AG04450 (cell line): ENCODE measurements at regions not wholly inside any gene's neighbourhood (a gene's known extent, or its start where the extent isn't known, plus 50 kb on each side); places are given as distances from the start of the nearest gene placed in this dataset.

ENCODE experiments used
- CTCF ChIA-PET: fragments of 300-600, 350-600 bp; formaldehyde crosslinking; extraction: SDS; loops from one replicate; lab custom pipeline; 2022; ENCODE audit warnings: antibody characterized with exemption, inconsistent platforms; lab: Charles Lee
- POLR2A ChIA-PET: fragments of 350-600 bp; formaldehyde crosslinking; extraction: SDS; loops from one replicate; lab custom pipeline; 2021; ENCODE audit warnings: antibody characterized with exemption, inconsistent platforms; lab: Yijun Ruan, JAX
- DNase-seq: peaks from one replicate; pipeline ENCODE4 v3.0.0-alpha.2; 2011; ENCODE audit warnings: low read depth, low spot score
- H3K27ac ChIP-seq: one replicate; pipeline ENCODE4 v1.5.1; 2012; ENCODE audit warnings: low read depth, low read length, control low read depth
- H3K27me3 ChIP-seq: one replicate; pipeline ENCODE4 v1.6.0; 2012; ENCODE audit warnings: low read length; ENCODE audit not compliant: control insufficient read depth, insufficient read depth
- H3K4me3 ChIP-seq: 2 replicates; pipeline ENCODE4 v1.5.1; 2011; ENCODE audit warnings: mild to moderate bottlenecking, low read depth, low read length, control low read depth
- H3K9me3 ChIP-seq: 2 replicates; pipeline ENCODE4 v1.5.1; 2012; ENCODE audit warnings: low read length; ENCODE audit not compliant: control insufficient read depth, insufficient read depth
- CTCF ChIP-seq: IDR thresholded peaks from 2 replicates; pipeline ENCODE4 v1.5.1; 2011; ENCODE audit warnings: low read depth, low read length, control low read depth, inconsistent platforms

- Histone ChIP-seq H3K4me3 (no peak overlapping the region), H3K27ac (no peak overlapping the region), H3K27me3 (no peaks in the 10 kb centered on the region), H3K9me3 (no peaks in the 10 kb centered on the region; the same call in 1 of the 2 replicates)
- ChIA-PET POLR2A (no interaction called here), CTCF (no interaction called here)
- TF ChIP-seq CTCF = no peak
- no peak for DNase-seq
These were observed 240.1 kb upstream of the MMADHC start for GRCh38 chr2:149827585-149828126.

GRCh38 chr2:149826471-149827125 lies 239.0 kb upstream of the MMADHC start:
- no peak for DNase-seq
- Histone ChIP-seq H3K4me3 (no peak overlapping the region), H3K9me3 (no peaks in the 10 kb centered on the region; the same call in 1 of the 2 replicates), H3K27ac (no peak overlapping the region), H3K27me3 (no peaks in the 10 kb centered on the region)
- no peak for TF ChIP-seq CTCF
- POLR2A ChIA-PET = interaction anchor here (0.7 kb wide), 1 partner anchor 79 kb away, joined by 3 read pairs; no protein-coding TSS in a partner anchor
- CTCF ChIA-PET = no interaction called here

GRCh38 chr2:149825473-149825872 lies 237.9 kb upstream of the MMADHC start:
- CTCF ChIA-PET = no interaction called here
- H3K27ac ChIP-seq = no peak overlapping the region
- no peak for DNase-seq
- POLR2A ChIA-PET = no interaction called here
- no peak overlapping the region for H3K4me3 ChIP-seq
- no peaks in the 10 kb centered on the region; the same call in 1 of the 2 replicates for H3K9me3 ChIP-seq
- H3K27me3 ChIP-seq = no peaks in the 10 kb centered on the region
- TF ChIP-seq CTCF = no peak

- Histone ChIP-seq H3K4me3 (no peak overlapping the region), H3K27ac (no peak overlapping the region), H3K9me3 (no peaks in the 10 kb centered on the region; the same call in 1 of the 2 replicates), H3K27me3 (no peaks in the 10 kb centered on the region)
- POLR2A ChIA-PET = no interaction called here
- CTCF ChIA-PET = no interaction called here
- no peak for TF ChIP-seq CTCF
- DNase-seq = no peak
These were observed 236.6 kb upstream of the MMADHC start for GRCh38 chr2:149824136-149824535.

- H3K27ac ChIP-seq = no peak overlapping the region
- no peak for DNase-seq
- no peaks in the 10 kb centered on the region for H3K27me3 ChIP-seq
- no peak overlapping the region for H3K4me3 ChIP-seq
- TF ChIP-seq CTCF = no peak
- ChIA-PET POLR2A (no interaction called here), CTCF (no interaction called here)
- no peaks in the 10 kb centered on the region for H3K9me3 ChIP-seq
These were observed 231.9 kb upstream of the MMADHC start for GRCh38 chr2:149819356-149819957.
